Stomach (tissue), 4 donors: ENCODE measurements at regions not wholly inside any gene's neighbourhood (a gene's known extent, or its start where the extent isn't known, plus 50 kb on each side); places are given as distances from the start of the nearest gene placed in this dataset.

Source experiments
- CTCF ChIP-seq, 7 experiments: fragments of 450-650 bp in 4 of 7; fragments of 200-600 bp in 3 of 7; sonication (generic) in 3 of 7; IDR thresholded peaks; one replicate each; pipeline ENCODE4 v1.5.1; 2016 to 2019; ENCODE audit warnings: antibody characterized with exemption in 7 of 7, control low read depth in 2 of 7, mild to moderate bottlenecking in 1 of 7
- POLR2A ChIP-seq, 4 donors: fragments of 450-650 bp; IDR thresholded peaks; one replicate each; pipeline ENCODE4 v1.6.1; 2016; ENCODE audit warnings: antibody characterized with exemption in 4 of 4, control low read depth in 2 of 4, mild to moderate bottlenecking in 1 of 4, moderate library complexity in 1 of 4

- TF ChIP-seq CTCF (IDR thresholded peaks at IDR 0.05) = no peak
- TF ChIP-seq POLR2A (IDR thresholded peaks at IDR 0.05) = no peak
Measured at GRCh38 chr2:133972786-133973185, 281.1 kb upstream of the MGAT5 start.
